ENCODE measurements at regions not wholly inside any gene's neighbourhood (a gene's known extent, or its start where the extent isn't known, plus 50 kb on each side); places are given as distances from the start of the nearest gene placed in this dataset.

DNA sequence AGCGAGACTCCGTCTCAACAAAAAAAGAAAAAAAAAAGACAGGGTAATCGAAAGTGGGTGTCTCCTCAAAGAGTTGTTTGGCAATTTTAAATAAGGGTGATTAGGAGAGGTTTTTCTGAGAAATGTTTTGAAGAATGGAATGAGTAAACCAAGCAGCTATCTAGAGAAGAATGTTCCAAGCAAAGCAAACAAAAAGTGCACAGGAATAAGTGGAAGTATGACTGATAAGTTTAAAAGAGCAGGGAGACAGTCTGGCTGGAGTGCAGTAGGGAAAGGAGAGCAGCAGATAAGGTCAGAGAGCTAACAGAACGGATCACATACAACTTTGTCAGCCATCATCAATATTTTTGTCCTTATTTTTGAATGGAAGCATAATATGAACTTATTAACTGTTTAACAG, 853.5 kb downstream of the TUSC7 start:
- no peak overlapping the region for H3K27ac Mint-ChIP-seq
- no peaks in the 10 kb centered on the region for H3K36me3 Mint-ChIP-seq (ENCODE audit: low read depth)
- no peak overlapping the region for H3K4me3 Mint-ChIP-seq
- H3K9me3 Mint-ChIP-seq, result no peaks in the 10 kb centered on the region
- intact Hi-C loops (cut with micrococcal nuclease), result no loop called here
- H3K4me1 Mint-ChIP-seq (ENCODE audit: low read depth), result peaks cover 14% of the 10 kb centered on the region
- H3K27me3 Mint-ChIP-seq, result no peaks in the 10 kb centered on the region

DNA sequence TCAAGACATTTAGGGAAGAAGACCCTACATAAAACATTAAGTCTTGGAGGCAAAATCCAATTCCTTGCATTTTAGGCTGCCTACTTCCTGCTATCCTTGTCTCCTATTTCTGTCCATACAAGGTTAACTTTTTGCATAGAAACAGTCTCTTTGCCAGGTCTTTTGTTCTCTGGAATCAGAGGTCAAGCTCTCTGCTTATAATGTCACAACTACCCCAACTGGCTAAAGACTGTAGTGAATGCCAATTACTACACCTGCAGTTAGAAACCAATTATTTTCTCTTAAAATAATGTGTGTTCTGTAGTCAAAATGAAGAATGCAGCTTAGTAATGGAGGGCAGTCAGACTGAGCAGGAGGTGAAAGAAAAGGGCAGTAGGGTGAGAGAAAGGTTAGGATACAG, 856.2 kb downstream of the TUSC7 start:
- Mint-ChIP-seq H3K4me3 (no peak overlapping the region), H3K9me3 (no peaks in the 10 kb centered on the region), H3K27ac (no peak overlapping the region)

DNA sequence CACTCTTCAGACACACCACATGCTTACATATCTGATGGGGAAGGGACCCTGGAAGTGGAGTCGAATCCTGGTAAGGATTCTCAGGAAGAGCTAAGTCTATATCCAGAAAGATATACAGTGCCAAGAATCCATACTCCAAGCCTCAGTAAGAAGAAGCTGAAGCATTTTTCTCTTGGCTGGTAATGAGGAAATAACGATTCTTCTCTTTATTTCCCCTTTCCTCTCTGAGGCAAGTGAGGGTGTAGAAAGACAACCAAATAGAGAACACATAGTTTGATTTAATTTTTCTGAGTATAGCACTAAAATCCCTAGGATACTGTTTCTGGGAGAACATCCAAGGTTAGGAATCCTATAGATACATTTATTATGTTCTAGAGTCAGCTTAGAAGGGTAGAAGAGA, 857.3 kb downstream of the TUSC7 start:
- Mint-ChIP-seq H3K36me3 (ENCODE audit: low read depth) (no peaks in the 10 kb centered on the region), H3K4me3 (no peak overlapping the region)

More for the DNA sequence above, 856.2 kb downstream of the TUSC7 start:
- Mint-ChIP-seq H3K36me3 (ENCODE audit: low read depth) (no peaks in the 10 kb centered on the region), H3K27me3 (no peaks in the 10 kb centered on the region), H3K4me1 (ENCODE audit: low read depth) (peaks cover 16% of the 10 kb centered on the region)
- intact Hi-C loops (cut with micrococcal nuclease), result no loop called here

DNA sequence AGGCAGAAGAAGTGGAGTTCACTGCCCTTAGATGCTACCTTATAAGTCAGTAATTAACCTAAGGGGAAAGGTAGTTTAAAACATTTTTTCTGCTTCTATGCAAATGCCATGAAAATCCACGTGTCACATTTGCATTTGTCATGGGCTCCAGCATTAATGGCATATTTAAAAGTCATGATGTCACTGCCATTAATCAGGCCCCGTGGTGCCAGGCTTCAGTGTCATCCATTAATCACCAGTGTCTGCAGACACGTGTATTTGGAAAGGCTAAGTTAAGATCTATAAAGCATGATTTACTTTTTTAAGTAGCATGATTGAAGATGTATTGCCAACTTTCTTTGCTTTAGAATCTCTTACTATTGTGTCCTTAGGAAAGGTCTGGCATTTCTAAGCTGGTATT, 857.8 kb downstream of the TUSC7 start:
- peaks cover 16% of the 10 kb centered on the region for H3K4me1 Mint-ChIP-seq (ENCODE audit: low read depth)
- intact Hi-C loops (cut with micrococcal nuclease), result no loop called here
- no peaks in the 10 kb centered on the region for H3K36me3 Mint-ChIP-seq (ENCODE audit: low read depth)
- H3K9me3 Mint-ChIP-seq, result no peaks in the 10 kb centered on the region
- no peak overlapping the region for H3K27ac Mint-ChIP-seq
- H3K4me3 Mint-ChIP-seq, result no peak overlapping the region
- no peaks in the 10 kb centered on the region for H3K27me3 Mint-ChIP-seq

More for the DNA sequence above, 857.3 kb downstream of the TUSC7 start:
- peaks cover 16% of the 10 kb centered on the region for H3K4me1 Mint-ChIP-seq (ENCODE audit: low read depth)
- H3K27me3 Mint-ChIP-seq, result no peaks in the 10 kb centered on the region
- intact Hi-C loops (cut with micrococcal nuclease), result no loop called here
- no peak overlapping the region for H3K27ac Mint-ChIP-seq
- H3K9me3 Mint-ChIP-seq, result no peaks in the 10 kb centered on the region

DNA sequence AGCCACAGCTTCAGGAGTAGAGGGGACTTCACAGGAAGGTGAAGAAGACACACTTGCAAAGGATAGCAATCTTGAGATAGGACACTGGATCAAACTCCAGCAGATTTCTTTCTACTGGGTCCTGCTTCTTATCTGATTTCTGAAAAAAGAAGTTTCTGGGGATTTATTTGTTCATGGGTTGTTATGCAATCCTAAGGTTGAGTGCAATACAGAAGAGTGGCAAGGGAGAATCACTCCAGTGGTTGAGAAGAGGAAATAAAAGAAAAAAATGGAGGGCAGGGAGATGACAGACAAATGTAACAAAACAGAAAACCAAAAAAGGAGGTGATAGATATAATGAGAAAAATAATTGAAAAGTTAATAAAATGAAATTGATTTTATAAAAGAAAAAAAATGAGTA, 858.3 kb downstream of the TUSC7 start:
- Mint-ChIP-seq H3K27me3 (no peaks in the 10 kb centered on the region), H3K27ac (no peak overlapping the region), H3K36me3 (ENCODE audit: low read depth) (no peaks in the 10 kb centered on the region), H3K4me3 (no peak overlapping the region), H3K4me1 (ENCODE audit: low read depth) (peaks cover 21% of the 10 kb centered on the region), H3K9me3 (no peaks in the 10 kb centered on the region)
- intact Hi-C loops (cut with micrococcal nuclease), result no loop called here

DNA sequence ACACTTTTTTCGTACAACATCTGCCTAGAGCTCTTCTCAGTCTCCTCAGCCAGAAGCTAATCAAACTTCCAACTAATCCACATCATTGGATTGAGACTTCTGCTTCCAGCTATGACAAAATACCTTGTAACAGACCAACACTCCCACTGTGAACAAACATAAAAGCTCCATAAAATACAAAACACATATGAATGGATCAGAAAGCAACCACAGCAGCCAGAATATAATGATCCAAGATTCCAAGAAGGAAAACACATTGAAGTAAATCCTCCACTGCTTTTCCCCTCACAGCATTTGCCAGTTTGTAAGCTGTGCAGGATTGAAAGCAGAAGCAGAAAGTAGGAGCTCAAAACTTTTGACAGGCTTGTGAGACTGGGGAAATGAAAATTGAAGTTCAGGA, 863.2 kb downstream of the TUSC7 start:
- Mint-ChIP-seq H3K4me3 (no peak overlapping the region), H3K4me1 (ENCODE audit: low read depth) (peaks cover 15% of the 10 kb centered on the region), H3K9me3 (peaks cover 17% of the 10 kb centered on the region), H3K36me3 (ENCODE audit: low read depth) (no peaks in the 10 kb centered on the region), H3K27me3 (no peaks in the 10 kb centered on the region), H3K27ac (peak overlapping the region; percentile 43)
- intact Hi-C loops (cut with micrococcal nuclease), result no loop called here

DNA sequence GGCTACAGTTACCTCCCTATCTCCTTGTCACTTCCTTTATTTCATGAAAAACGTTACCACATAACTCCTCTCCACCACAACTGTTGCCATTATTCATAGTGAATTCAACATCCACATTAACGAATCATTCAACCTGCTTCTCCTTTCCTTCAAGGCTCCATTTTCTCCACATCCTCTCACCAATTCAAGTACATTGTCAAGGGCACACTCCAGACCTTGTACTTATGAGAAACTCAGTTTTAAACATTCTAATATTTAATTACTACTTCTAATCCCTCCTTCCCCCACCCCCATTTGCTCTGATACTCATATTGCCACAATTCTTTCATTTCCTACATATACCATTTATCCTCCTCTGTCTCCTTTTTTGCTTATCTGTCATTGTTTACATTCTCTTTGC, 871.2 kb downstream of the TUSC7 start:
- Mint-ChIP-seq H3K27me3 (peaks cover 2% of the 10 kb centered on the region), H3K4me1 (ENCODE audit: low read depth) (no peaks in the 10 kb centered on the region), H3K27ac (no peak overlapping the region), H3K4me3 (no peak overlapping the region), H3K9me3 (peaks cover 17% of the 10 kb centered on the region), H3K36me3 (ENCODE audit: low read depth) (no peaks in the 10 kb centered on the region)
- intact Hi-C loops (cut with micrococcal nuclease), result no loop called here

DNA sequence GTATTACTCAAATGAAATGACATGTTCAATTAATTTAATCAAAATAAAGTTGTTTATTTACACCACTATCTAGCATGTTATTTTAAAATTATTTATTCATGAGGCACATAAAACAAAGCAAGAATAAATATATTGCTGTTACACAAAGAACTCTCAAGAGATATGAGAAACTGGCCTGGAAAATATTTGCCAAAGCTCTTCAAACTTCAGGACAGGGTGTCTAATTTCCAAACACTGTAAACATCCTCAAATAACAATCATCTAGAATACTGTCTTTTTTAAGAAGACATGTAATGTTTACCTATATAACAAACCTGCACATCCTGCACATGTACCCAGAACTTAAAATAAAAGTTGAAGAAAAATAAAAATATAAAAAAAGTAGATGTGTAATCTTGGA, 876.6 kb downstream of the TUSC7 start:
- Mint-ChIP-seq H3K4me3 (no peak overlapping the region), H3K27me3 (peaks cover 7% of the 10 kb centered on the region), H3K9me3 (no peaks in the 10 kb centered on the region), H3K27ac (no peak overlapping the region), H3K36me3 (ENCODE audit: low read depth) (no peaks in the 10 kb centered on the region), H3K4me1 (ENCODE audit: low read depth) (no peaks in the 10 kb centered on the region)
- intact Hi-C loops (cut with micrococcal nuclease), result no loop called here

DNA sequence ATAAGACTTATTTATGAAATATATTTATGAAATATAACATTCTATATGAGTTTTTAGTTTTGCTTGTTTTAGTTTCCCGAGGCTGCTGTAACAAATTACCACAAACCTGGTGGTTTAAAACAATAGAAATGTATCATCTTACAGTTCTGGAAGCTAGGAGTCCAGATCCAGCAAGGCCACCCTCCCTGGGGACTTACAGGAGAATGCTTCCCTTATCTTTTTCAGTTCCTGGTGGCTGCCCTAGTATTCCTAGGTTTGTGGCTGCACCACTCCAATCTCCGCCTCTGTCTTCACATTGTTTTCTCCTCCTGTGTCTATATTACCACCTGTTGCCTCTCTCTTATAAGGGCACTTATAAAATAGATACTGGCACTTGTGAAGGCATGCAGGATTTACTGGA, 877.8 kb downstream of the TUSC7 start:
- Mint-ChIP-seq H3K4me1 (ENCODE audit: low read depth) (no peaks in the 10 kb centered on the region), H3K27ac (no peak overlapping the region), H3K9me3 (no peaks in the 10 kb centered on the region), H3K27me3 (peaks cover 7% of the 10 kb centered on the region), H3K36me3 (ENCODE audit: low read depth) (no peaks in the 10 kb centered on the region), H3K4me3 (no peak overlapping the region)
- intact Hi-C loops (cut with micrococcal nuclease), result no loop called here

DNA sequence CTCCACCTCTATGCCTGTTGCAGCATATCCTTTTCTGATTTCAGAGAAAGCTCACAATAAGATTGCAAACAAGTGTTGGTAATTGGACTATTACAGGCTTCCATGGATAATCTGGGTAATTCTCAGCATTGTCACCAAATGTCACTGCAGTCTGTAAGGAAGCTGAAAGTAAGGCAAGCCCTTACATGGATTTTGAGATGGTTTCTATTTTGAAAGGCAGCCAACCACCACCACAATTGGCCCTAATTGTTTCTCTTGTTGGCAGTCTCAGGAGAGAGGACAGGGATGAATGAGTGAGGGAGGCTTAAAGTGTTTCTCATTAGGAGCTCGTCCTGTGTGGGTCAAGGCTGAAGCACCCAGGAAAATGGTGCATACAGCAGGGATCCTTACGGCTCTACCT, 879.9 kb downstream of the TUSC7 start:
- no peaks in the 10 kb centered on the region for H3K4me1 Mint-ChIP-seq (ENCODE audit: low read depth)
- no peaks in the 10 kb centered on the region for H3K36me3 Mint-ChIP-seq (ENCODE audit: low read depth)
- H3K9me3 Mint-ChIP-seq, result no peaks in the 10 kb centered on the region
- no peak overlapping the region for H3K27ac Mint-ChIP-seq
- peaks cover 7% of the 10 kb centered on the region for H3K27me3 Mint-ChIP-seq
- intact Hi-C loops (cut with micrococcal nuclease), result no loop called here
- H3K4me3 Mint-ChIP-seq, result no peak overlapping the region

DNA sequence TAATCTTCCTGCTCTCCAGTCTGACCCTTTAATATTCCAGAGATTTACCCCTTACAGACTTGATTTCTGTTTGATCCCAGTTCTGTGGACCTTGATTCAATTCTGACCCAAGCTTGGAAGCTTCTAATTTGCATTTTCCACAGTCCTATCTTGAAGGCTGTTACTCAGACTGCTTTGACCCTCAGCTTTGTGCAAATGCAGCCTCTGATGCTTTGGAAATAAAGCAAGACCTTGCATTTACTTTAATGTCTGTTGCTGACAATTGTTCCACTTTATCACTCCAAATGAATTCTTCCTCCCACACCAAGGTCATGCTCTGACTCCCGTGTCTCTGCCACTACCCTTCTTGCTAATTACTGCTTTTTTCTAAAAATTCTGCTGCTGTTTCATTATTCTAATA, 886.0 kb downstream of the TUSC7 start:
- intact Hi-C loops (cut with micrococcal nuclease), result no loop called here
- Mint-ChIP-seq H3K4me3 (no peak overlapping the region), H3K27me3 (peaks cover 14% of the 10 kb centered on the region), H3K36me3 (ENCODE audit: low read depth) (no peaks in the 10 kb centered on the region), H3K4me1 (ENCODE audit: low read depth) (no peaks in the 10 kb centered on the region), H3K9me3 (no peaks in the 10 kb centered on the region), H3K27ac (no peak overlapping the region)

DNA sequence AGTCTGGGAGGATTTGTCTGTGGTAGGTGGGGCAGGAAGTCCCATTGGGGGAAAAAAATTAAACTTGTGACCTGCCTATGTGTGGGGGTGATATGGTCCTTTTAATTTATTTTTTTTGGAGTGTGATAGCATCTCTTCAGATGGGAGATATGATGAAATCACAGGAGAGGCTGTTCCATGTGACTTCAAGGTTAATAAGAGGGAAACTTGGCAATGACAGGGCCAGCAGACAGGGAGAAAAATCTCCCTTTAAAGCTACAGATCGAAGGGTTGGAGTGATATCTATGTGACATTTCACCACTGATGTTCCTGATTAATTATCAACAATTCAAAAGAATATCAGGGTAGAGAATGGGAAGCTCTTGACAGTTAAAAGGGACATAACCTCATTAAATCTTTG, 886.9 kb downstream of the TUSC7 start:
- Mint-ChIP-seq H3K27ac (no peak overlapping the region), H3K36me3 (ENCODE audit: low read depth) (no peaks in the 10 kb centered on the region), H3K4me1 (ENCODE audit: low read depth) (peaks cover 2% of the 10 kb centered on the region), H3K9me3 (no peaks in the 10 kb centered on the region), H3K4me3 (no peak overlapping the region), H3K27me3 (peaks cover 14% of the 10 kb centered on the region)
- intact Hi-C loops (cut with micrococcal nuclease), result no loop called here

DNA sequence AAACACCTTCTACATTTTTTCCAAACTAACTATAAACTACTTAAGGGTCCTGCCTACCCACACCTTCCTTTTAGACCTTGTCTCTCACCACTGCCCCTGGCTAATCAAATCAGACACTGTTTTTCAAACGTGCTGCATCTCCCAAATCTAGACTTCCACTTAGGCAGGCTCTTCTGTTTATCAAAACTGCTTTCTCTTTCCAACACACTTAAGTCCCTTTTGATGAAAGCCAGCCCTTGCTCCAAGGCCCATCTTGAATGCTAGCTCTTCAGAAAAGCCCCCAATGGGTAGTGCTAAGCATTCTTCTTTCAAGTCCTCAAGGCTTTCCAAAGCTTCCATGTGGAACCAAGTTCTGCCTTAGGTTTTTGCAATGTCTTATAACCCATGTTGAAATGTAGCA, 888.3 kb downstream of the TUSC7 start:
- intact Hi-C loops (cut with micrococcal nuclease), result no loop called here
- peaks cover 15% of the 10 kb centered on the region for H3K4me1 Mint-ChIP-seq (ENCODE audit: low read depth)
- no peaks in the 10 kb centered on the region for H3K9me3 Mint-ChIP-seq
- H3K4me3 Mint-ChIP-seq, result no peak overlapping the region
- no peak overlapping the region for H3K27ac Mint-ChIP-seq
- H3K27me3 Mint-ChIP-seq, result peaks cover 14% of the 10 kb centered on the region
- H3K36me3 Mint-ChIP-seq (ENCODE audit: low read depth), result no peaks in the 10 kb centered on the region

DNA sequence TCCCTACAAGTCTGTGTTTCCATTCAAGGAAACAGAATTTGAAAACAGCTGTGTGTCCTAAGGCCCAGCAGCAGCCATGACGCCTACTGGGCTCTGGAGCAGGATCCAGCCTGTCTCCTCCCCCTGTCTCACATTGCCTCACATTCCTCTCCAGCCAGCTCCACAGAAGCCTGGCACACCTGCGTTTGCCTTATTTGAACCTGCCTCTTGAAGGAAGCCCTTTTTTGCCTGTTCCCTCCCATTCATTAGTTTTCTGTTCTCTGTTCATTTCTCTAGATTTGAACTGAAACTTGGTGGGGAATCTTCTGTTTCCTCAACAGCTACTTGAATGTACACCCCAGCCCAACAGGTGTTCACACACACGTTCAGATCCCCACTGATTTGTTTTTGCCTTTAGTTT, 890.5 kb downstream of the TUSC7 start:
- intact Hi-C loops (cut with micrococcal nuclease), result no loop called here
- Mint-ChIP-seq H3K4me3 (no peak overlapping the region), H3K4me1 (ENCODE audit: low read depth) (peaks cover 24% of the 10 kb centered on the region), H3K27me3 (peaks cover 14% of the 10 kb centered on the region), H3K9me3 (no peaks in the 10 kb centered on the region), H3K27ac (peak overlapping the region; percentile 39), H3K36me3 (ENCODE audit: low read depth) (no peaks in the 10 kb centered on the region)

DNA sequence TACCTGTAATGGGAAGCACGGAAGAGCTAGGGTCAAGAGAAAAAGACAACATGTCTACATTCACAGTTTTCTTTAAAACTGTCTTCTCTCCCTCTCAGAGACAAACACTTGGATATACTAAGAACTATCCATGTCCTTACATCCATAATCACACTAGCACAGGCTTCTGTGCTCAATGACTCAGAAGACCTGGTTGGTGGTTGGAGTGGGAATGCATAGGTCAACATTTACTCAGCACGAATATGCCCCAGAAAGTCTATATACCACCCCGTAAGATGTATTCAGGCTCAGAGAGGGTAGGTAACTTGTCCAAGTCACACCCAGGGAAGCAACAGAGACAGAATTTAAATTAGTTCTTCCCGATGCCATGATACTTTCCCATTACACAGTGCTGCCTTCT, 891.1 kb downstream of the TUSC7 start:
- H3K27me3 Mint-ChIP-seq, result peaks cover 12% of the 10 kb centered on the region
- H3K9me3 Mint-ChIP-seq, result no peaks in the 10 kb centered on the region
- intact Hi-C loops (cut with micrococcal nuclease), result no loop called here
- H3K27ac Mint-ChIP-seq, result peak overlapping the region; percentile 39
- no peaks in the 10 kb centered on the region for H3K36me3 Mint-ChIP-seq (ENCODE audit: low read depth)
- no peak overlapping the region for H3K4me3 Mint-ChIP-seq
- H3K4me1 Mint-ChIP-seq (ENCODE audit: low read depth), result peaks cover 24% of the 10 kb centered on the region
